Pancreas (tissue), 10 donors: ENCODE measurements at regions not wholly inside any gene's neighbourhood (a gene's known extent, or its start where the extent isn't known, plus 50 kb on each side); places are given as distances from the start of the nearest gene placed in this dataset.

ENCODE experiments used
- ATAC-seq, 4 donors: fragments of 200-7000 bp; cut with Tn5 transposase; one replicate each; pipeline versions ENCODE4 v1.8.0 to v1.9.1; 2020; ENCODE audit warnings: mild to moderate bottlenecking in 4 of 4, moderate library complexity in 4 of 4
- DNase-seq, 6 donors: peaks; one replicate each; pipeline ENCODE4 v3.0.0-alpha.2; 2020
- FAIRE-seq: peaks from 2 replicates; lab custom pipeline; 2012; peaks lifted over from hg19 to GRCh38; lab: Jason Lieb, UNC
- H3K27ac ChIP-seq, 4 donors: fragments of 200-600 bp; sonication (generic); 1 replicate in 3 of 4; 2 replicates in 1 of 4; pipeline versions ENCODE4 v1.5.0 to v1.8.0; 2020
- H3K27me3 ChIP-seq, 4 donors: fragments of 200-600 bp; one replicate each; pipeline ENCODE4 v1.8.0; 2021
- H3K36me3 ChIP-seq, 3 donors: fragments of 200-600 bp; sonication (generic) in 1 of 3; one replicate each; pipeline versions ENCODE4 v1.5.0 to v1.8.0; 2020 to 2021
- H3K4me1 ChIP-seq, 3 donors: fragments of 200-600 bp; one replicate each; pipeline ENCODE4 v1.8.0; 2021
- H3K4me3 ChIP-seq, 4 donors: fragments of 200-600 bp; sonication (generic) in 2 of 4; one replicate each; pipeline versions ENCODE4 v1.5.0 to v1.8.0; 2020 to 2021
- H3K9me3 ChIP-seq, 4 donors: fragments of 200-600 bp; one replicate each; pipeline ENCODE4 v1.8.0; 2021
- WGBS, 2 donors: extraction: QIAGEN DNeasy Blood & Tissue Kit; methylation state at CpG; one replicate each; pipeline ENCODE4 v1.1.7; 2013; 5-methylcytosine and 5-hydroxymethylcytosine counted together
- intact Hi-C, 3 donors: fragments of 100-400 bp; cut with DNase I; formaldehyde crosslinking; loops; one replicate each; pipeline versions ENCODE4 v1.11.1 to v1.14.2; 2022
- TF ChIP-seq, protein P1 (sequence below), 4 donors: fragments of 200-600 bp; sonication (generic) in 3 of 4; IDR thresholded peaks; one replicate each; pipeline versions ENCODE4 v1.5.0 to v1.8.0; 2021; ENCODE audit warnings: antibody characterized with exemption in 4 of 4
- donor health status: healthy with polysubstance abuse.
- donor health status: DM: no; HTN: no; CAD: no; lungs with moderate emphysema.
- donor health status: DM: no; HTN: no; CAD: no.
- donor health status: control.
- donor health status: control.
- donor health status: Bipolar disorder and iron deficiency.
- donor health status: DM: yes; HTN: yes; CAD: no.
- donor health status: DM: no; HTN: no; CAD: no.
- donor health status: DM: no; HTN: no; CAD: no.
- donor health status: DM: yes; HTN: yes; CAD: no.

- Histone ChIP-seq H3K4me3 (no peak overlapping the region), H3K4me1 (peaks cover 0 to 15% (median 7%) of the 10 kb centered on the region in 3 donors), H3K9me3 (no peaks in the 10 kb centered on the region), H3K27ac (peak overlapping the region in 1 of 4 donors; percentile 8), H3K27me3 (no peaks in the 10 kb centered on the region), H3K36me3 (no peaks in the 10 kb centered on the region)
- ATAC-seq (no peak), DNase-seq (peak in 1 of 6 donors; percentile 33), FAIRE-seq (no peak)
- WGBS, 2 donors: 93 to 95% methylated on average over 4 of the region's 4 CpGs
- TF ChIP-seq, protein P1, sequence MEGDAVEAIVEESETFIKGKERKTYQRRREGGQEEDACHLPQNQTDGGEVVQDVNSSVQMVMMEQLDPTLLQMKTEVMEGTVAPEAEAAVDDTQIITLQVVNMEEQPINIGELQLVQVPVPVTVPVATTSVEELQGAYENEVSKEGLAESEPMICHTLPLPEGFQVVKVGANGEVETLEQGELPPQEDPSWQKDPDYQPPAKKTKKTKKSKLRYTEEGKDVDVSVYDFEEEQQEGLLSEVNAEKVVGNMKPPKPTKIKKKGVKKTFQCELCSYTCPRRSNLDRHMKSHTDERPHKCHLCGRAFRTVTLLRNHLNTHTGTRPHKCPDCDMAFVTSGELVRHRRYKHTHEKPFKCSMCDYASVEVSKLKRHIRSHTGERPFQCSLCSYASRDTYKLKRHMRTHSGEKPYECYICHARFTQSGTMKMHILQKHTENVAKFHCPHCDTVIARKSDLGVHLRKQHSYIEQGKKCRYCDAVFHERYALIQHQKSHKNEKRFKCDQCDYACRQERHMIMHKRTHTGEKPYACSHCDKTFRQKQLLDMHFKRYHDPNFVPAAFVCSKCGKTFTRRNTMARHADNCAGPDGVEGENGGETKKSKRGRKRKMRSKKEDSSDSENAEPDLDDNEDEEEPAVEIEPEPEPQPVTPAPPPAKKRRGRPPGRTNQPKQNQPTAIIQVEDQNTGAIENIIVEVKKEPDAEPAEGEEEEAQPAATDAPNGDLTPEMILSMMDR (IDR thresholded peaks at IDR 0.05): no peak
- intact Hi-C loops: no loop called here
Measured at GRCh38 chr1:40921522-40921921, 58.0 kb upstream of the CTPS1 start.

DNA sequence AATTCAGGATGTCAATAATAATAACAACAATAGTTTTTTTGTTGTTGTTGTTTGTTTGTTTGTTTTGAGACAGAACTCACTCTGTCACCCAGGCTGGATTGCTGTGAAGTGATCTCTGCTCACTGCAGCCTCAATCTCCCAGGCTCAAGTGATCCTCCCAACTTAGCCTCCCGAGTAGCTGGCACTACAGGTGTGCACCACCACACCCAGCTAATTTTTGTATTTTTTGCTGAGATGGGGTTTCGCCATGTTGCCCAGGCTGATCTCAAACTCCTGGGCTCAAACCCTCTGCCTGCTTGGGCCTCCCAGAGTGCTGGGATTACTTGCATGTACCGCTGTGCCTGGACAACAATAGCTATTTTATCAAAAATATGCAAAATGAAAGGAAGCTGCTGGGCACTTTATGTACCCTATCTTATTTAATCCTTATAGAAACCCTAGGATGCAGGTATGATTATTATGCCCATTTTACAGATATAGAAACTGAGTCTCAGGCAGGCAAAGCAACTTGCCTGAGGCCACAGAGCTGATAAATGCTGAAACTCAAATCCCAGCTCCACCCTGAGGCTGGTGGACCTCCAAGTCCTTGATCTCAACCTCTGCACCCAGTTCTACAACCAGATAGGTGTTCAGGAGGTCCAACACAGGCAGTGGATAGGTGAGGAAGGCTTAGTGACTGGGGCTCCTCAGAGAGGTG, 57.4 kb upstream of the CTPS1 start:
- Histone ChIP-seq H3K4me1 (peaks cover 0 to 15% (median 7%) of the 10 kb centered on the region in 3 donors), H3K36me3 (no peaks in the 10 kb centered on the region), H3K4me3 (no peak overlapping the region), H3K27ac (peak overlapping the region in 3 of 4 donors; percentile 33 to 47 (median 37)), H3K9me3 (no peaks in the 10 kb centered on the region), H3K27me3 (no peaks in the 10 kb centered on the region)
- DNase-seq (peak in 1 of 6 donors; percentile 6), ATAC-seq (no peak), FAIRE-seq (no peak)
- TF ChIP-seq, protein P1 (IDR thresholded peaks at IDR 0.05): no peak
- 93 to 94% methylated on average over 3 of the region's 3 CpGs for WGBS, 2 donors
- intact Hi-C loops: no loop called here

GRCh38 chr1:40922969-40923368, 56.5 kb upstream of the CTPS1 start:
- no peaks in the 10 kb centered on the region for H3K27me3 ChIP-seq
- H3K27ac ChIP-seq: peak overlapping the region in 3 of 4 donors; percentile 33 to 47 (median 37)
- no peak overlapping the region for H3K4me3 ChIP-seq
- TF ChIP-seq, protein P1 (IDR thresholded peaks at IDR 0.05): no peak
- FAIRE-seq (no peak), ATAC-seq (peak in 3 of 4 donors; percentile 9 to 38 (median 20)), DNase-seq (peak in 2 of 6 donors; percentile 27 to 71)
- peaks cover 0 to 15% (median 7%) of the 10 kb centered on the region in 3 donors for H3K4me1 ChIP-seq
- intact Hi-C loops: no loop called here
- WGBS, 2 donors: 58 to 70% methylated on average over 11 of the region's 11 CpGs
- no peaks in the 10 kb centered on the region for H3K36me3 ChIP-seq
- no peaks in the 10 kb centered on the region for H3K9me3 ChIP-seq

- WGBS, 2 donors: 85 to 88% methylated on average over 3 of the region's 3 CpGs
- FAIRE-seq: no peak
Measured at GRCh38 chr1:40923511-40924020, 55.9 kb upstream of the CTPS1 start.

More at GRCh38 chr1:40923511-40924020, 55.9 kb upstream of the CTPS1 start:
- Histone ChIP-seq H3K4me1 (peaks cover 0 to 10% (median 7%) of the 10 kb centered on the region in 3 donors), H3K4me3 (no peak overlapping the region), H3K36me3 (no peaks in the 10 kb centered on the region), H3K9me3 (no peaks in the 10 kb centered on the region), H3K27ac (peak overlapping the region in 3 of 4 donors; percentile 33 to 47 (median 37)), H3K27me3 (no peaks in the 10 kb centered on the region)
- no peak for ATAC-seq
- DNase-seq: no peak
- TF ChIP-seq, protein P1 (IDR thresholded peaks at IDR 0.05): no peak
- intact Hi-C loops: no loop called here
